Amniotic stem cell (primary cell): ENCODE measurements at regions not wholly inside any gene's neighbourhood (a gene's known extent, or its start where the extent isn't known, plus 50 kb on each side); places are given as distances from the start of the nearest gene placed in this dataset.

ENCODE experiments used
- DNase-seq: peaks from one replicate; lab custom pipeline; 2025; lab: John Stamatoyannopoulos, UW

DNA sequence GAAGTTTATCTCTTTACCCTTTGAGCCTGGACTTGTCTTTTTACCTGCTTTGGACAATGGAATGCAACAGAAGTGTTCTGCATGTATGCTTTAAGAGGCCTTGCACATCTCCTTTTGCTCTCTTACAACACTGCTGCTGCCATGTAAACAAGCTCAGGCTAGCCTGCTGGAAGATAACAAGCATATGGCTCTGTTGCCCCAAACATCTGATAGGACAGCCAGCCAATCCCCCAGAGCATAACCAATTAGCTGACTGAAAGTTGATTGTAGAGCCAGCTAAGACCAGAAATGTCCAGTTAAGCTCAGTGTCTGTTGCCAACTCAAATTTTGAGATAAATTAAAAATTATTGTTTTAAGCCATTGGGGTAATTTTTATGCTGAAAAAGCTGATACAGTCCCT lies 510.6 kb upstream of the CNKSR2 start:
- no peak for DNase-seq

GRCh38 chrX:20861113-20861512 lies 513.1 kb upstream of the CNKSR2 start:
- DNase-seq, result no peak

DNA sequence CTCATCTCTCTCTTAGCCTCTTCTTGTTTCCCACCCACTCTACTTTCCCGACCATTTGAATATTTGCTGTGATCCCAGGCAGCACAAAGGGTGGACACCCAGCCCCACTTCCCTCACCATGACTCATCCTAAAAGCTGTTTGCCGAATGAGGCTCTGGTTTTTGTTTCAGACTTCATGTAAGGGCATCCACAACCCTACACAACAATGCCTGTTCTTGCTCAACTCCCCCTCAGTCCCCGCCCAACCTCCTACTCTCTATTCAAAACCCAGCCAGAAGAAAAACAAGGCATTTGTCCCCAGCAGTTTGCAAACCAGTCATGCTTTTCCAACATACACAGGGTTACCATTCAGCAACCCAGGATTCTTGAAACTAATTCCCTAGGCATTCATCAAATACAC lies 516.5 kb upstream of the CNKSR2 start:
- no peak for DNase-seq

- DNase-seq, result no peak
Measured at GRCh38 chrX:20838477-20838876, 535.7 kb upstream of the CNKSR2 start.

- DNase-seq, result no peak
Measured at GRCh38 chrX:20829665-20830491, 544.3 kb upstream of the CNKSR2 start.

GRCh38 chrX:20825984-20826383 lies 548.2 kb upstream of the CNKSR2 start:
- no peak for DNase-seq

DNA sequence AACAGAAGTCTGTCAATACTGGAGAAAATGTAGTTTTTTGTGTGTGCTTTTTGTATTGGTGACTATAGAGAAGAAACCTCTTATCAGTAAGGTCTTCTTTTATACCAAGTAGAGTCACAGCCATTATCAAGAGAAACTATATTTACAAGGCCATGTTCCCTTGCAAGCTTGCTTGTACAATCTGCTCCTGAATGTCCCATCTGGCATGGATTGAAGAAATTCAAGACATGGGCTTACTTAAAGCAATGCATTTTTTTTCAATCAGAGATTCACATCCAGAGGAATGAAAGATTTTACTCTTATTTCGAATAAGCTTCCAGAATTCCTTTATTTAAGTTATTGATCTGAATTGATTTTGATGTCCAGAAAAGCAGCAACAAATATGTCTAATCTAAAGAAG lies 537.3 kb upstream of the RPS6KA3 start:
- no peak for DNase-seq

DNA sequence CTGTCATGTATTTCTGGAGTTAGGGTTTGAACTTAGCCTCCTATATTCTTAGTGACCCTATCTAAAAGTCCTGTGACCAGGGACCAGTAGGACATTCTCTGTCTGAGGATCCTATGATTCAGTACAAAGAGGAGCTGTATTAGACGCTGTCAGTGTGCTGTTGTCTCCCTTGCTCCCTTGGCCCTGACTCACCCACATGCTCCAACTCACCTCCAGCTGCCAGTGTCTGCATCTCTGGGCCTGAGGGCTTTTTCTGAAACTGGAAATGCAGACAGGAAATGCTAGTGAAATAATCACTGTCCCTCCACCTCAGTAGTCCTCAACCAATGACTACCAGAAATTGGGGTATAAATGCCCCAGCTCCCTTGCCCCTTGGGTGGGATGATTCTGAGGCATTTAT lies 535.3 kb upstream of the RPS6KA3 start:
- DNase-seq, result no peak

DNA sequence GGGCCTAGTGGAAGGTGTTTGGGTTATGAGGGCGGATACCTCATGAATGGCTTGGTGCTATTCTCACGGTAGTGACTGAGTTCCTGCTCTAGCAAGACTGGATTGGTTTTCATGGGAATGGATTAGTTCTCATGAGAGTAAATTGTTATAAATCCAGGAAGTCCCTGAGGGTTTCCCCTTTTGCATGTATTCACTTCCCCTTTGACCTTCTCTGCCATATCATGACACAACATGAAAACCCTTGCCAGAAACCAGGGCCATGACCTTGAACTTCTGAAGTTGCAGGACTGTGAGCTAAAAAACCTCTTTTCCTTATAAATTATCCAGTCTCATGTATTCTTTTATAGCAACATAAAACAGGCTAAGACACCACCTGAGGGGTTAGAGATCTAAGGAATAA lies 529.7 kb upstream of the RPS6KA3 start:
- DNase-seq, result no peak

DNA sequence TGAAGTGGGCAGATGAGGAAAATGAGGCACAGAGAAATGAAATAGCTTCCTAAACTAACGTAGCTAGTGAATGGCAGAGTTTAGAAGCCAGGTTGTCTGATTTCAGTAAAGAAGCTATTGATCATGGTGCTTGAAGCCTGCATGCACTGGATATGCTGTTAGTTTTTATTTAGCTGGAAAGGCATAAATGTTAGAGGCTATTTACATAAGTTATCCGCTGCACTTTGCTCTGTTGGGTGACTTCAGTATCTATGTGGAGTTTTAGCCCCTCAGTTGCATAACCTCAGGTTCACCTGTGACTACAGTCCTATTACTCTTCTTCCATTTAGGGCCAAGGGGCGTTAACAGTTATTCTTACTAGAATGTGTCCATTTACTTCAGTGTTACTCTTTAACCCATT lies 522.4 kb upstream of the RPS6KA3 start:
- DNase-seq, result no peak

DNA sequence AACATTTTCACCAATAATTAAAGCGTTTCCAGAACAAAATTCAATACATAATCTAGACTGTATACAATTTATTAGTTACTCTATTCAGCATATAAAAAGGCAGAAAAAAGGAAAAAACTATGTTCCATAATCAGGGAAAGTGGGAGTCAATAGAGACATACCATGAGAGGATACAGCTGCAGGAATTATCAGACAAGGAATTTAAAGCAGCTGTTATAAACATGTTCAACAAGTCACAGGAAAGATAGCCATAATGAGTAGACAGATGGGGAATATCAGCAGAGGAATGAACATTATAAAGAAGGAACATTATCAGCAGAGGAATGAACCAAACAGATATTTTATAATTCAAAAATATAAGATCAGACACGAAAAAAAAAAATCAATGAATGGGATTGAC lies 500.6 kb upstream of the RPS6KA3 start:
- DNase-seq, result no peak

DNA sequence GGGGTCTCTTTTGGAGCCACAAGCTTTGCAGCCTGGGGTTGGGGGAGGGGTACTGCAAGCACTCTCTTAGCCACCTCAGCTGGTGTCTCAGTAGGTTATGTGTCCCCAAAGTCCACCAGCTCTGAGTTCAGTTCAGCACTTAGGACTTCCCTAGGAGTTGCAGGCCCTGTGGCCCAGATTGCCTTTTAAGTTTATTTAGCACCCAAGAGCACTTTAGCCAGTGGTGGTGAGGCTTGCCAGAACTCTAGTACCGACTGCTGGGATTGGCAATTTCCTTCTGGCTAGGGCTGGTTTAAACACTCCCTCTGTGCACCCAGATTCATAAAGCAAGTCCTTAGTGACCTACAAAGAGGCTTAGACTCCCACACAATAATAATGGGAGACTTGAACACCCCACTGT lies 489.9 kb upstream of the RPS6KA3 start:
- no peak for DNase-seq

GRCh38 chrX:20753076-20753475 lies 486.4 kb upstream of the RPS6KA3 start:
- no peak for DNase-seq

DNA sequence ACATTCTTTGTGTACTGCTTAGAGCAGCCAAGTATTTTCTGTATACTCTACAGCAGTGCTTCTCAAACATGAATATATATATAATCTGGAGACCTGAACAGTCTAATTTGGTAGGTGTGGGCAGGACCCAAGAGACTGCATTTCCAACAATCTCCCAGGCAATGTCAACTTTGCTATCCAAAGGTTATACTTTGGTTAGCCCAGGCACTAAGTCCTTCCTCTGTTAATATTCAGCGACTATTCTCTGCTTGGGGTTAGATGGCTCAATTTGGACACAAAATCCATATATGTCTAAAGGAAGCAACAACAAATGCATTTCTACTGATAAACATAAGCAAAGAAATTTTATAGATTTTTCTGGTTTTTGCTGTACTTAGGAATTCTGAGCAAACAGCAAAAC lies 480.0 kb upstream of the RPS6KA3 start:
- DNase-seq, result no peak

DNA sequence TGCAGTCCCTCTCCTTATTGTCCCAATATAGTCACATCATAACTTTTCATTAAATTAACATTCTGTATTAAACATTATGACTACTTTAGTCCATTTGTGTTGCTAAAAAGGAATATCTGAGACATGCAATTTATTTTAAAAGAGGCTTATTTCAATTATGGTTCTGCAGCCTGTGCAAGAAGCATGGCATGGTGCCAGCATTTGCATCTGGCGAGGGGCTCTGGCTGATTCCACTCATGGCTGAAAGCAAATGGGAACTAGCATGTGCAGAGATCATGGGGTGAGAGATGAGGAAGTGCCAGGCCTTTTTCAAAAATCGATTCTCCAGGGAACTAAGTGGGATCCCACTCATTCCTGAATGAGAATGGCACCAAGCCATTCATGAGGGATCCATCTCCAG lies 476.3 kb upstream of the RPS6KA3 start:
- no peak for DNase-seq

DNA sequence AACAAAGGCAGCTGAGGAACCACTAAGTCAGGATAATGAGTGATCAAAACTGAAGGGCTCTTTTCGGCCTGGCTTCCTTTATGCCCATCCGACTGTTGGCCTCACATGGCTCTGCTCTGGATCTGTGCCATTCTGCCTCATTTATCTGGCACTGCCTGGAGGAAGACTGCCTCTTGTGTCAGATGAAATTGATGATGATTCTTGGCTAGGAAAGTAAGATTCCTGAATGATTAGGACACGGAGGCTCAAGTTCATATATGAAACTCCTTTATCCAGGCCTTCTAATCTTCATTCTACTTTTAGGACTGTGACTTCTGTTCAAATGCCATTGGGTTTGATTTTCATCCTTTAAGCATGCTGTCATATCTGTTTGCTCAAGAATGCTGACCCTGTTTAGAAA lies 475.4 kb upstream of the RPS6KA3 start:
- DNase-seq, result no peak

DNA sequence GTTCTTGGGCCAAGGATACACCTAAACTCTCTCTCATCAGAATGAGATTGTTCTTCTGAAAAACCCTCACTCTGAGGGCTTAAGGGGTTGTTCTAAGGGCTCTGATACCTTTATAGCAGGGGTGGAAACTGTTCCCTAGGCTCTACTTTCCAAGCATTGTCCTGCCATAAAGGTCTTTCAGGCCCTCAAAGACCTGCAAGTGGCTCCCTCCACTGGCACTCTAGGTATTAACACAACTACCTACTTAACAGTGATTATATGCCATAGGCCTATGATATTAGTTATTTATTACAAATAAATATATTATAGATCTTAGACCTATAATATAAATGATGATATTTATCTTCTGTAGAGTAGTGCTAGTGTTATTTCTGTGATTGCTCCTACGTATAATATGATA lies 473.7 kb upstream of the RPS6KA3 start:
- DNase-seq, result no peak

- DNase-seq, result no peak
Measured at GRCh38 chrX:20739038-20739745, 472.5 kb upstream of the RPS6KA3 start.

DNA sequence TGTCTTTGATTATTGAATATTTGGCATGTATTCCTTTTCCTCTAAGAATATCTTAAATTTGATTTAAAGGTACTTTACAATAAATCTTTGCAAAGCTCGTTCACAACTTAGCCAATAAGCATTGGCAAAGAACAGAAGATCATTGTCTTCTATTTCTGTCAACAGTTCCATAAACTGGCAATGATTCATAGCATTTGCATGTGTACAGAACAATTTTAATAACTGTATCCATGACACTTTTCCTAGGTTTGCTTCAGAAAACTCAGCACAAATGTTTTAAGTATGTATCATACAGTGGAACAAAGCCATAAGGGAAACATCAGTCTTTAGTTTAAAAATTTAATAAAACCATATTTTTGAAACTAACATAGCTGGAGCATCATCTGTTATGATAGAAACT lies 462.7 kb upstream of the RPS6KA3 start:
- DNase-seq, result no peak

DNA sequence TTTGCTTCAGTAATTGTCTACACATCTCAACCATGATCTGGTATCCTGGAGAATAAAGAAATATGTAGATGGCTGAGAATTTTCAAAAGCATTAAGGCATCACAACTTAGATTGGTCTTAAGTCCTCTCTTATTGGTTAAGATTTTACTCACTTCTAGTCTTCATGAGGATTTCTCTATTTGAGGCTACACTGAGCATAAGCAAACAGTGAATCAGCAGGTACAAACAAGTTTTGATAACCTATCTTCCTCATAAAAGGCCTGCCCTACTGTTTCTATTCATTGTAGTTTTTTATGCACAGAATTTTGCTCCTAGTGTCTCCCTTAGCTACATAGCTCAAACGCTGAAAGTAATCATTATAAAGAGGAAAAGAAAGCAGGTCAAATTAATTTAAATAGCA lies 460.7 kb upstream of the RPS6KA3 start:
- no peak for DNase-seq

DNA sequence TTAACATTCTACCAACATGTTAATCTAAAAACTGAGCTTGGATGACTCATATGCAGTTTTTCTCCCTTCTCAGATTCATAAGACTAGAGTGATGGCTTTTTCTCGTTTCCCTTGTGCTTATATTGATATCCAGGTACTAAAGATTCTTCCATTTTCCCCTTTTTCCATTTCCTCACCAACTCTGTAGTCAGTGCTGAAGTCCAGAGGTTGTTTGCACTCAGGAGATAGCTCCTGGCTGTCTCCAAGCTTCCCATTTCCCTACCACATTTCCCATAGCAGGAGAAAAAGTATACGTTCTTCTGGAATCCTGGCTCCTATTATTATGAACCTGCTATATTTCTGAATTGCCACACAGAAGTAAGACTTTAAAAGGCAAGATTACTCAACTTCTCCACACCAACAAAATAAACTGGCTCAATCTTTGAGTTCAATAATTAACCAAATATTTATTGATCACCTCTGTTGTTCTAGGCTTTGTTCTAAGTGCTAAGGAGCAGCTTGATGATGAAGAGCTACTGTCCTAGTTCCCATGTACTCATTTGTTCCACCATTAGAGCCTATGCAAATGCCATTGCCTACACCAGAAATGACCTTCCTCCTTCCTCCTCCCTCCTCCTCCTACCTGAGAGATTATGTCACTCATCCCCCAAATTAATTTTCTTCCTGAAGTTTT lies 454.4 kb upstream of the RPS6KA3 start:
- DNase-seq, result no peak

DNA sequence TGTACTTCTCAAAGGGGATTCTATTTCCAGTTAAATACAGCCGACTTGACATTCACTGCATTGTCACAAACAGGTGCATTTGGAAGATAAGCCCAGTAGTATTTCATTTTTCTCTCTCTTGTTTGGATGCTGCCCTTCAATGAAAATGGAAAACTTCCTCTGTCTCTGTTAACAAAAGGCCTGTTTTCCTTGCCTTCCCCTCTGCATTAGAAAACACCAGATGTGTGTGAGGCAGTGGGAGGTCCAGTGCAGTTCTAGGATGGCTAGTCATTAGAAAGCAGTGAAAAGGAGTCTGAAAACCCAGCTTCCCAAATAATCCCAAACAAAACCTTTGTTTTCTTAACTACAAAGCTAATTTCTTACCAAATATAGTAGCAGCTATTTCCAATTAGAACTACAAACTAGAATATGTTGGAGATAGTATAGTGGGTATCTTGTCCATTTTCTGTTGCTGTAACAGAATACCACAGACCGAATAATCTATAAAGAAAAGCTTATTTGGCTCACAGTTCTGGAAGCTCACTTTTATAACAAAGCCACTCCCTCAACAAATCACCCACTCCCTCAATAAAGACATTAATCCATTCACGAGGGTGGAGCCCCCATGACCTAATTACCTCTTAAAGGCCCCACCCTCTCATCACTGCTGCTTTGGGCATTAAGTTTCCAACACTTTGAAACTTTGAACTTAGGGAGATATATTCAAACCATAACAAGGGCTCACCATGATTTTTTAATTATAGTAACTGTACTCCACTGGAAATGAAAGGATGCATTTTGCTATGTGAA lies 452.1 kb upstream of the RPS6KA3 start:
- no peak for DNase-seq
